Lung microvascular endothelial cell (primary cell): ENCODE measurements at regions not wholly inside any gene's neighbourhood (a gene's known extent, or its start where the extent isn't known, plus 50 kb on each side); places are given as distances from the start of the nearest gene placed in this dataset.
"Not testable (repeated sequence)": the region's sequence is repeated elsewhere in the genome, so short reads cannot be mapped to it uniquely, and the experiment has no call there.

ENCODE experiments used
- DNase-seq, 2 donors: peaks; one replicate each; pipeline versions ENCODE4 v3.0.0 to v3.0.0-alpha.2; 2010; ENCODE audit warnings: low read depth in 2 of 2

DNA sequence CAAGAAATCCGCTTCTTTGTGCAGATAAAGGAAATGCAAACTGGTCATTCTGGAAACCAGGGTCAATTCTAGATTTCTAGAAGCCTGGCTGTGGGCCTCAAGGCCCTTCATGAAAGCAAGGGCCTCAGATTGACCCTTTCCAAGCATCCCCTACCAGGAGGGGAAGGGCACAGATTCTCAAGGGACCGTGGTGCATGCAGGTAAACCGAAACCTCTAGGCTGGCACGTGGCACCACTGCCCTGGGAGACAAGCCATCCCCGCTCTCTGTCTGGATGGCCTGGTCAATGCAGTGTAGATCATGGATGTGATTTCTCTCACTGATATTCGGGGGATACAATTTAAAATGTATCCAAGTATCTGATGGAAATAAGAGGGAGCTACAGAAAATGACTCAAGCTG, 69.4 kb downstream of the TOMM20 start:
- no peak for DNase-seq

DNA sequence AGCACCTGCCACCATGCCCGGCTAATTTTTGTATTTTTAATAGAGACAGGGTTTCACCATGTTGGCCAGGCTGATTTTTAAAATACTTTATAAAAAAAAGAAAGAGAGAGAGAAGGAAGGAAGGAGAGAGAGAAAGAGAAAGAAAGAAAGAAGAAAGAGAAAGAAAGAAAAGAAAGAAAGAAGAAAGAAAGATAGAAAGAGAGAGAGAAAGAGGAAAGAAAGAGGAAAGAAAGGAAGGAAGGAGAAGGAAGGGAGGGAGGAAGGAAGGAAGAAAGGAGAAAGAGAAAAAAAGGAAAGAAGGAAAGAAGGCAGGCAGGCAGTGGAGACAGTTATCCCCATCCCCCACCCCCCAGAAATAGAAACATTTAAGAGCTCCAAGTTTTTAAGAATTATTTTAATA, 69.9 kb downstream of the TOMM20 start:
- no peak for DNase-seq

DNA sequence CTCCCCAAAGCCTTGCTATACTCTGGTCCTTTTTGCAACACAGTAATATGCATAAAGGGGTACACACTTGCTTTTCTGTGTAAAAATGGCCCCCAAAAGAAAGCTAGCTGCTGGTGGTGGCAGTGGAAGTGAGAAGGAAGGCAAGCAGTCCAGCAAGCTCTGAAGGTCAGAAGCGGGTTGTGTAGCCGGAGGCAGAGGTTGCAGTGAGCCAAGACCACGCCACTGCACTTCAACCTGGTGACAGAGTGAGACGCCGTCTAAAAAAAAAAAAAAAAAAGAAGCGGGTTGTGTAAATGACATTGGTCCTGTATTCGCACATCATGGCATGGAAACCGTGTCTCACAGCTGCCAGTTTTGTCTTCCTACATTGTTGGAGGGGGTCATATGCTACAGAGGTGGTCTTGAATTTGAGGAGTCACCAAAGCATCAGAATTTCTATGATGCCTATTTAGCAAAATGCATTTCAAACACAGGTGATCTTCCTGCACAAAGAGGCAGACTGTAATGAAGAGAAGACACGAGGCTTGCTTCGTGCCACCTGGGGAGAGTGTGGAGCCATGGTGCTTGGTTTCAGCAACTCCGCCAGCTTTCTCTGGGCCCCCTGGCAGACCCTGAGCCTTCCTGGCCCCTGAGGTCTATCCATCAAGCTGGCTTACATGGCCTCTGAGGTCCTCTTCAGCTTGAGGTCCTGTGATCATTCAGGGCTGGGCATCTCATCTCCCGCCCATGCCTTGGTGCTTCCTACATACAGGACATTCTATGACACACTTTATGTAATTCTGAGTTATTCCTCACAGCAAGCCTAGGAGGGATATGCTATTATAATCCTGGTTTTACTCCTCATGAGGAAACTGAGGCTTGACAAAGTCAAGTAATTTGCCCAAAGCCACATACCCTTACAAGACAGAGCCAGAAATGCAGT, 71.0 kb downstream of the TOMM20 start:
- no peak for DNase-seq

DNA sequence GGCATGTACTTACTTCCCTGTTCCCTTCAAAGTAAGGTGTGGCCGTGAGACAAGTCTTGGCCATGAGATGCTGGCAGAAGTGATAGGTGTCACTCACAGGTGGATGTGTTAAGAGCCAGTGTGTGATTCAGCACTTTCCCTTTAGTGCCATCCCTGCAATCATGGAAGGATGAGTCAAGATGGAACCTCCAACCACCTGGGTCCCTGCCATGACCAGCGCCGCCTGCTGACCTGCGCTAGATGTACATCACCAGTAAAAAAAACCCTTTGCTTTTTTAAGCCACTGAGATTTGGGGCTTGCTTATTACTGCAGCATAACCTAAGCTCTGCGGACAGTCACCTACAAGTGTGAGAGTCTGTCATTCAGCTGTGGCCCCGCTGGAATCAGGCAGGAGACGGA, 71.7 kb downstream of the TOMM20 start:
- DNase-seq, result no peak

DNA sequence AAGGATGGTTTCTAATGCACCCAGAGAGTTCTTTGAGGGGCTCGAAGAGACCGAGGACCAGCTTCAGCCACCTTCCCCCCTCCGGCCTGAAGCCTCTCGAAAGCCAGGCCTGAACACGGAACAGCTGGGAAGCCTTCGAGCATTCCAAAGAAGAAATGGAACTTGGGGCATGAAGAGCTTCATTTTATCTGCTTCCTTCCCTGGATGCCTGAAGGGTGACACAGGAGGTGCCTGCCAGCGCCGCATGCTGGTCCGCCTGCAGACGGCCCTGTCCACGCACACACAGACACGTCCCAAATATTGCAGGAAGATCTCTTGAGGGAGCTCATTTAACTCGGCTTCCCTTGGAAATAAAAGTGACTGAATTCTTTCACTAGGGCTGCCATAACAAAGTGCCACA, 73.7 kb downstream of the TOMM20 start:
- no peak for DNase-seq

DNA sequence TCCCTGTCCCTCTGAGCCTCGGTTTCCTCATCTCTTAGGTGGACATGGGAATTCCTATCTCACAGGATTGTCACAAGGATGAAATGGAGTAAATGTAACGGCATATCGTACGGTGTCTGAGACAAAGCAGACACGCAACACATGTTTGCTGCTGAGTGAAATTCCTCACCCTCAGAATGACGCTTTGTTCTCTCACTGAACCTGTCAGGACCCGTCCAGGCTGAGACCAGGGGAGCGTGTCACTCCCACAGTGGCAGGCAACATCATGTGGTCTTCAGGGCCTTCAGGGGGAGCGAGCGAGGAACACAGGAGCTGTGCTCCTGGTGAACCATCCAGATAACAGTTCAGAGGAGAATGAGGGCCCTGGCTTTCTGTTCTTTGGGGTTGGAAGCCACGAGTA, 74.2 kb downstream of the TOMM20 start:
- DNase-seq, result no peak

DNA sequence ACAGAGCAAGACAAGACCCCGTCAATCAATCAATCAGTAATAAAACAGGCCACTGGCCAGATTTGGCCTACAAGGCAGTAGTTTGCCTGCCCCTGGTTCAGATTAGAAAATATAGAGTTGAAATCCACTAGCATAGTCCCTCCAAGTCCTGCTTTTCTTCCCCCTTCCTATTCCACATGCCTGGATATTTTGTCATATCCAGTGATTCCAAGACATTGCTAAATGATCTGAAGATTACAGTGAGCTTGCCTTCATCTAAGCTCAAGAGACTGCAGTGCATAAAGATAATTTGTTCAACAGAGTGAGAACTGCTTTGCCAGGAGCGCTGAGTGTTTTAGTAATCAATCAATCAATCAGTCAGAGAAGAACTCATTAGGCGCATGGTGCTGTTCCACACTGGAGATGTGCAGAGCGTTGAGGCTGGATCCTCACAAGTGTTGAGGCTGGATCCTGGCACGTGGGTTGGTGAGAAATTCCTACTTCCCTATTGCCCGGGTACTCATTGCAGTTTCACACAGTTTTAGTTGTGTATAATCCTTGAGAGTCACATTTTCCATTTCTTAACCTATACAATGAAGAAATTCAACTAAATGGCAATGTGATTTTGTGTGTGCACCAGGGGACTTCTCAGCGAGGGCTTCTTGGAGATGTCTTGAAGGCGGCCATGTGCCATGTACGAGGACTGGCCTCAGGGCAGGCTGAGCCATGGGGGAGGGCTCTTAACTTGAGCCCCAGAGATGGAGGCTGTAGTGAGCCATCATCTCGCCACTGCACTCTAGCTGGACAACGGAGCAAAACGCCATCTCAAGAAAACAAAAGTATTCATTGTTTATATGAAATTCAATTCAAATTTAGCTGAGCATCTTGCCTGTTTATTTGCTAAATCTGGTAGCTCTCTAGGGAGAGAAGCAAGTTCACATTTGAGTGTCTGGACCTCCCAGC, 76.3 kb downstream of the TOMM20 start:
- no peak for DNase-seq

DNA sequence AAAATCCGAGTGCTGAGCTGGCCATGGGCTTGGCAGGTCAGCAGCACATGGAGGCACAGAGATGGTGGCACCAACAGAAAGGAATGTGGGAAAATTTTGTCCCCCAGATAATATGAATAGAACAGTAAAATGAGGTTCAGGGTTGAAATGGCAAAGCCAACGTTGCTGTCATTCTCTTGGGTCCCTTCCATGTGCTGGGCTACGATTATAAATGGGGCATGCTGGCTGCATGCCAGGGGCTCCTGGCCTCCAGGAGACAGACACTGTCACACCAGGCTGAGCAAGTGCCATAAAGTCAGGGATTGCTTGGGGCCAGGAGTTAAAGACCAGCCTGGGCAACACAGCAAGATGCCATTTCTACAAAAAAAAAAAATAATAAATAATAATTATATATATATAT, 77.1 kb downstream of the TOMM20 start:
- no peak for DNase-seq

DNA sequence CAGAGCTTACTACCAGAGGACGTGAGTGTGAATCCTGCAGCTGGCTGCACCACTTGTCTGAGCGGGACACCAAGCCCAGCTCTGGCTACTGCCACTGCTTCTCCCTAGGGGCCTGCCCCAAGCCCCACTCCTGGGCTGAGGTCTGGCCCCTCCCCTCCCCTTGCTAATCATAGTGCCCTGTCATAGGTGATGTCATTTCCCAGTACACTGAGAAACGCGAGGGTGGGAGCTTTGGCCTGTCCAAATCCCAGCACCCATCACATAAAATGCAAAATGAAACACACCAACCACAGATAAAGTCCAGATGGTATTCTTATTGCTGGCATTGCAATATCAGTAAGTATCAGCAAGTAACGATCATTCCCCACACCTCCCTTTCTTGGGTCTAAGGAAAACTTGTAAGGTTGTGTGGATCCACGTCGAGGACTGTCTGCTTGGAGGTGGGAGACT, 77.7 kb downstream of the TOMM20 start:
- DNase-seq, result peak; percentile 27

DNA sequence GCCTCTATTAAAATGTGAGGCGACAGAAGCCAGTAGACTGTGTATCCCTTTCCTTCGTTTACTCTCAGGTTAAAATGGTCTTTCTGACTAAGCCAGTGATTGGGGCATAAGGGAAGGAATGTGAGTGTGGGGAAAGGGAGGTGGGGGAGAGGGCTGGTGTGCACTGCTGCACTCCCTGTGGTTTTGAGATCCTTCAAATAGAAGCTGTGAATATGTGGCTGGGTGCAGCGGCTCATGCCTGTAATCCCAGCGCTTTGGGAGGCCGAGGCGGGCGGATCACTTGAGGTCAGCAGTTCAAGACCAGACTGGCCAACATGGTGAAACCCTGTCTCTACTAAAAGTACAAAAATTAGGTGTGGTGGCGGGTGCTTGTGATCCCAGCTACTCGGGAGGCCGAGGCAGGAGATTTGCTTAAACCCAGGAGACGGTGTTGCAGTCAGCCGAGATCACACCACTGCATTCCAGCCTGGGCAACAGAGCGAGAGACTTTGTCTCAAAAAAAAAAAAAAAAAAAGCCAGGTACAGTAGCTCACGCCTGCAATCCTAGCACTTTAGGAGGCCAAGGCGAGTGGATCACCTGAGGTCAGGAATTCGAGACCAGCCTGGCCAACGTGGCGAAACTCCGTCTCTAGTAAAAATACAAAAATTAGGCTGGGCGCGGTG, 78.8 kb downstream of the TOMM20 start:
- DNase-seq, result not testable (repeated sequence)

DNA sequence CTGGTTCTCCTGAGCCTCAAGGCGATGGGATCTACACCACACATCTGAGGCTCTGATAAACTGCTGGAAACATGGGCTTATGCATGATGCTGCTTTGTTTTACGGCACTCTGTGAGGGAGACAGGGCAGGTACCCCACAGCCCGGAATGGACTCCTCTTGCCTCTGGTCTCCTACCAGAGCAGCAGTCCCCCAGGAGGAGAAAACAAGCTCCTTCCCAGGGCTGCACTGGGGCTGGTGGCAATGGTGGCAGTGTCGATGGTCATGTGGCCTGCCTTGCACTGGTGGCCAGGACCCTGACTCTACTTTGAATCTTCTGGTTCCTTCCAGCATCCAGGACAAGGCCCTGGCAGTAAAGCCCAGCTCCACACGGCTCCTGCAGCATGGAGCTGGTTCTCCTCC, 79.4 kb downstream of the TOMM20 start:
- DNase-seq, result no peak

DNA sequence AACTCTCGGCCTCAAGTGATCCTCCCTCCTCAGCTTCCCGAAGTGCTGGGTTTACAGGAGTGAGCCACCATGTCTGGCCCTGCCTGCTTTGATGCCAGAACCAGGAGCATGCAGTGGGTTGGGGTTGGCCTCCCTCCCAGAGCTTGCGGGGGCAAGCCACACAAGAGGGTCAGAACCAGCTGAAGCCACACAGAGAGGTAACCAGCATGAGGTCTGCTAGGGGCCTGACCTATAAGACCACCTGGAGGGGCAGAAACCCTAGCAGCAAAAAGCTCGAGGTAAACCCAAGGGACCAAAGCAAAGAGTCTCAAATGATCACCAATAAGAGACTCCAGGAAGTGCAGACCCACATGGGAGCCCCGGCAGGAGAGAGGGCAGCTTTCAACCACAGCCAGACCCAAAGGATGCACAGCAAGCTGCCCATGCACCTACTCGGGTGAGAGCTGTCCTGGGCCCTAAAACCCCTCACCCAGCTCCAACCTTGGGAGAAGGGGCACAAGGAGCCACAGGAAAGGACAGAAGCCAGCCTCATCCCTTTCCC, 81.2 kb downstream of the TOMM20 start:
- DNase-seq, result peak in 1 of 2 donors; percentile 32

DNA sequence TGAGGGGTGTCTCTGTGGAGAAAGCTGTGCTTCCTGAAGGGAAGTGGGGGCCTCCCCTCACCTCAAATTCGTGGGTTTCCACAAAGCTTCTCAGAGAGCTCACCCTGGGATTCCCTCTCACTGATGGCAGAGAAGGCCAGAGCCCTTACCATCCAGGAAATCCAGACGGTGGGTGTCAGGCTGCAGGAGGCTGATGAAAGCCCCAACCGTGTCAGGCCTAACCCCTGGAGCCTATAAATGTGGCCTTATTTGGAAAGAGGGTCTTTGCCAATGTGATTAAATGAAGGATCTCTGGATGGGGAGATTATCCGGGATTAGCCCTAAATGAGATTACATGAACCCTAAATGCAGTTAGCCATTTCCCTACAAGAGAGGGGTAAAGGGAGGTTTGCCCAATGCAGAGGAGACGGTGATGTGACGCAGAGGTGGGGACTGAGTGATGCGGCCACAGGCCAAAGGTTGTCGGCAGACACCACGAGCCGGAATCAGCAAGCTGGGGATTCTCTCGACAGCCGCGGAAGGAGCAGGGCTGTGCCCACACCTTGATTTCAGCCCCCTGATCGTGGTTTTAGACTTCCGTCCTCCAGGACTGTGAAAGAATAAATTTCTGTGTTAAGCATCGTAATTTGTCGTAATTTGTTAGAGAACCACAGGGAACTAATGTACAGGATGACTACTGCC, 82.6 kb downstream of the TOMM20 start:
- DNase-seq, result no peak

DNA sequence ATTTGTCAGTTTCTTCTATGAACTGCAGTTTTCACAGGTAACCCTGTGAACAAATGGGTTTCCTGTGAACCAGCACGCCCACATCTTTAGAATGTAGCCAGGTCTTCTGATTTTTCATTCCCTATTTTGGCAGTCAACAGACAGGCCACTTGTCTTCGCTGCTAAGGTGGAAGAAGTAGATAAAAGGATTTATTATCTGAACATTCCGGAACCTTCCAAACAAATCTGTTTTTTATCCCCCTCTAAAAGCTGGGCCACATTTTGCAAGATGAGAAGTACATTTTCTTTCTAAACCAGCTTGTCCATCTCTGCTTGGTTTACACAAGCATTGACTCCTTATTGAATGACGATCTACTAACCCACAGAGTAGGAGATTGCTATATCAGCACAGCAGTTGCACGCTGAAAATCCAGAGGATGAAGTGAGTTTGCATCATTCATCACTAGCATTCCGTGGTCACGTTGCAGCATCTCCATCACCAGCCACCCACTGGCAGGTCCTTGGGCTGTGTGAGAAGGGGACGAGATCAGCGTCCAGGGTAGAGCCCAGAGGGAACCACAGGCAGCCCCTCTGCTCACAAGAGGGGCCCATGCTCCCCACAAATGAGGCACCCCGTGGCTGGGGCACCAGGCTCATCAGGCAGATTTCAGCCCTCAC, 83.5 kb downstream of the TOMM20 start:
- no peak for DNase-seq

DNA sequence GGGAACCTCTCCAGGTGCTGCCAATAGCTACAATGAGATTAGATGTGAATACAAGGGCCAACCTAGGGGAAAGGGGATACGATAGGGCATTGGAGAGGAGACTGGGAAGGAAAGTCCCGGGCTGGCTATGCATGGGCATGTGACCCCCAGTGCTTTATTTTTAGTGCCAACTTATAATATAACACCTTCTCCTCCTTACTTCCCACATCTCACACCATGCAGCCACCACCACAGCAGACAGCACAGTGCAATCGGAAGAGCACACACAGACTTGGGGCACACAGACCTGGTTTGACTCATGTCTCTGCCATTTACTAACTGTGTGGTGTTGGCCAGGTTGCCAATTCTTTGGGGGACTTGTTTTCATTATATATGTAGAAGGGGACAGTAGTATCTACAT, 85.4 kb downstream of the TOMM20 start:
- DNase-seq, result no peak

DNA sequence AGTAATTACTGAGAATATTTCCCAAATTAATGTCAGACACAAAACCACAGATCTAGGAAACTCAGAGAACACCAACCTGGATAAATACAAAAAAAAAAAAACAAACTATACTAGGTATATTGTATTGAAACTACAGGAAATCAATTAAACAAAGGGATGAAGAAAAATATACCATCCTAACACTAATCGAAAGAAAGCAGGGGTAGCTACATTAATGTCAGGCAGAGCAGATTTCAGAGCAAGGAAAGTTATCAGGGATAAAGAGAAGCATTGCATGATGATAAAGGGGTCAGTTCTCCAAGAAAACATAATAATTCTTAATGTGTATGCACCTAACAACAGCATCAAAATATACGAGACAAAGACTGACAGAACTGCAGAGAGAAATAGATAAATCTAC, 89.9 kb downstream of the TOMM20 start:
- DNase-seq, result no peak

DNA sequence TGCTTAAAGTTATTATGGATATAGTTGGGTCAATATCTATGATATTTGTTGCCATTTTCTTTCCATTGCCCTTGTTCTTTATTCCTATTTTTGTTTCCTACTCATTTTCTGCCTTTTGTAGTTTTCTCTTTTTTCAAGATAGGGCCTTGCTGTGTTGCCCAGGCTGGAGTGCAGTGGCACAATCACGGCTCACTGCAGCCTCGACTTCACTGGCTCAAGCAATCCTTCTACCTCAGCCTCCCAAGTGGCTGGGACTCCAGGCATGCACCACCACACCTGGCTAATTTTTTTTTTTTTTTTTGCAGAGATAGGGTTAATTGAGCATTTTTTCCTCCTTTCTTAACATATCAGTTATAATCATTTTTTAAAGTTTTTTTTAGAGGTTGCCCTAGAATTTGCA, 92.7 kb downstream of the TOMM20 start:
- DNase-seq, result no peak

DNA sequence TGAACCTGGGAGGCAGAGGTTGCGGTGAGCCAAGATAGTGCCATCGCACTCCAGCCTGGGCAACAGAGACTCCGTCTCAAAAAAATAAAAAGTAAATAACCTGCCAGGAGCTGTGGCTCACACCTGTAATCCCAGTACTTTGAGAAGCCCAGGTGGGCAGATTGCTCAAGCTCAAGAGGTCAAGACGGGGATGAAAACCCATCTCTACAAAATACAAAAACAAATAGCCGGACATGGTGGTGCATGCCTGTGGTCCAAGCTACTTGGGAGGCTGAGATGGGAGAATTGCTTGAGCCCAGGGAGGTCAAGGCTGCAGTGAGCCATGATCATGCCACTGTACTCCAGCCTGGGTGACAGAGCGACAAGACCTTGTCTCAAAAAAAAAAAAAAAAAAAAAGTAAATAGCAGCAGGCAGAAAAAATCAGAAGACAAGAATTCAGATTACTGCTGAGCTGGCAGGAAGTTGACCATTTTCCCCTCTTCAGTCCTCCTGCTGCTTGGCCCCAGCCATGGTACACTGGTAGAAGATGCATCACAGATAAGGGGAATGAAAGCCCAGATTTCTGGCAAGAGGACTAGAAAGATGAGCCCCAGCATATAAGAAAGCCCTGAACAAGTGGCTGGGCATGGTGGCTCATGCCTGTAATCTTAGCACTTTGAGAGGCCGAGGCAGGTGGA, 97.6 kb downstream of the TOMM20 start:
- no peak for DNase-seq

DNA sequence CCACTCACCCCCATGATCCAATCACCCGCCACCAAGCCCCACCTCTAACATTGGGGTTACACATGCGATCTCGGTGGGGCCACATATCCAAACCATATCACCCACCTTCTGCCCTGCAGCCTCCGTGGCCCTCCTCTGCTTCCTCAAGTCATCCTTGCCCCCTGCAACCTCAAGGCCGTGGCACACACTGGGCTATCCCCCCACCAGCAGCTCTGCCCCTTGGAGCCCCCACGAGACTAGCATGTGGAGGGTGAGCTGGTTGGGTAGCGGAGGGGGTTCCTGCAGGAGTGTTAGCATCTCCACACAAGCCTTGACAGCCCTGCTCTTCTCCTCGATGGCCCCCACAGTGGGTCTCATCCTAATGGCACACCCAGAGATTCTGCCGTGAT, 100.8 kb downstream of the TOMM20 start:
- no peak for DNase-seq
